GM12872 (cell line): ENCODE measurements at regions not wholly inside any gene's neighbourhood (a gene's known extent, or its start where the extent isn't known, plus 50 kb on each side); places are given as distances from the start of the nearest gene placed in this dataset.

Experiments
- CTCF ChIP-seq: IDR thresholded peaks from 3 replicates; pipeline ENCODE4 v1.5.1; 2011; ENCODE audit warnings: low read depth, mild to moderate bottlenecking, low read length, moderate library complexity; ENCODE audit not compliant: insufficient read depth

GRCh38 chr2:125654226-125654625 lies 1001.7 kb upstream of the GYPC start:
- no peak for TF ChIP-seq CTCF

GRCh38 chr2:125656190-125656589 lies 999.8 kb upstream of the GYPC start:
- TF ChIP-seq CTCF, result no peak

GRCh38 chr2:125658583-125658982 lies 997.4 kb upstream of the GYPC start:
- TF ChIP-seq CTCF, result no peak

GRCh38 chr2:125667630-125668029 lies 988.3 kb upstream of the GYPC start:
- no peak for TF ChIP-seq CTCF

- TF ChIP-seq CTCF, result no peak
Observed at GRCh38 chr2:125679903-125680302, 976.1 kb upstream of the GYPC start.

- TF ChIP-seq CTCF, result no peak
Observed at GRCh38 chr2:125680809-125681208, 975.1 kb upstream of the GYPC start.

GRCh38 chr2:125681576-125681975 lies 974.4 kb upstream of the GYPC start:
- TF ChIP-seq CTCF, result no peak
